ENCODE measurements at regions not wholly inside any gene's neighbourhood (a gene's known extent, or its start where the extent isn't known, plus 50 kb on each side); places are given as distances from the start of the nearest gene placed in this dataset.

GRCh38 chr2:65813631-65814173 is 381.3 kb upstream of the SPRED2 start:
- no peak overlapping the region for H3K9ac ChIP-seq (ENCODE audit: low read length)
- no peak overlapping the region for H3K4me3 ChIP-seq (ENCODE audit: low read length)
- no peaks in the 10 kb centered on the region for H3K4me1 ChIP-seq (ENCODE audit: low read length)
- TF ChIP-seq EZH2phosphoT487 (IDR thresholded peaks at IDR 0.05; ENCODE audit: low read length) = no peak
- no peak for TF ChIP-seq EZH2 (optimal IDR thresholded peaks at IDR 0.05; ENCODE audit: low read depth, low read length)
- no peak for TF ChIP-seq CTCF (IDR thresholded peaks at IDR 0.05; ENCODE audit: low read length)
- H3F3A ChIP-seq (ENCODE audit: insufficient read depth, low read length) = no peaks in the 10 kb centered on the region
- H2AFZ ChIP-seq (ENCODE audit: low read length) = no peak overlapping the region
- no peaks in the 10 kb centered on the region for H3K79me2 ChIP-seq (ENCODE audit: low read length)
- no peaks in the 10 kb centered on the region for H4K20me1 ChIP-seq (ENCODE audit: insufficient read depth, low read length)
- no peak overlapping the region for H3K27ac ChIP-seq (ENCODE audit: low read length)
- H3K27me3 ChIP-seq (replicated peaks; ENCODE audit: insufficient read depth, low read length) = no peaks in the 10 kb centered on the region
- H3K36me3 ChIP-seq (replicated peaks; ENCODE audit: insufficient read depth, low read length) = no peaks in the 10 kb centered on the region
- H3K9me2 ChIP-seq (replicated peaks; ENCODE audit: insufficient read depth, low read length) = no peaks in the 10 kb centered on the region
- DNase-seq = no peak
- no peaks in the 10 kb centered on the region for H3K9me3 ChIP-seq (replicated peaks; ENCODE audit: insufficient read depth, low read length)
- no peak overlapping the region for H3K4me2 ChIP-seq (ENCODE audit: low read depth, low read length)

- TF ChIP-seq EZH2phosphoT487 (IDR thresholded peaks at IDR 0.05; ENCODE audit: low read length) = no peak
- no peak for TF ChIP-seq CTCF (IDR thresholded peaks at IDR 0.05; ENCODE audit: low read length)
- TF ChIP-seq EZH2 (optimal IDR thresholded peaks at IDR 0.05; ENCODE audit: low read depth, low read length) = no peak
- Histone ChIP-seq H3K4me1 (ENCODE audit: low read length) (no peaks in the 10 kb centered on the region), H3K27me3 (replicated peaks; ENCODE audit: insufficient read depth, low read length) (no peaks in the 10 kb centered on the region)
Observed at GRCh38 chr2:65812887-65813286, 380.5 kb upstream of the SPRED2 start.

GRCh38 chr2:65807942-65808341 is 375.5 kb upstream of the SPRED2 start:
- no peak overlapping the region for H3K9ac ChIP-seq (ENCODE audit: low read length)
- TF ChIP-seq CTCF (IDR thresholded peaks at IDR 0.05; ENCODE audit: low read length) = no peak
- TF ChIP-seq EZH2 (optimal IDR thresholded peaks at IDR 0.05; ENCODE audit: low read depth, low read length) = no peak
- TF ChIP-seq EZH2phosphoT487 (IDR thresholded peaks at IDR 0.05; ENCODE audit: low read length) = no peak
- H3K9me2 ChIP-seq (replicated peaks; ENCODE audit: insufficient read depth, low read length) = no peaks in the 10 kb centered on the region
- H3K27me3 ChIP-seq (replicated peaks; ENCODE audit: insufficient read depth, low read length) = no peaks in the 10 kb centered on the region
- no peaks in the 10 kb centered on the region for H3K79me2 ChIP-seq (ENCODE audit: low read length)
- H3K36me3 ChIP-seq (replicated peaks; ENCODE audit: insufficient read depth, low read length) = no peaks in the 10 kb centered on the region
- H4K20me1 ChIP-seq (ENCODE audit: insufficient read depth, low read length) = no peaks in the 10 kb centered on the region
- no peak overlapping the region for H3K4me2 ChIP-seq (ENCODE audit: low read depth, low read length)
- no peaks in the 10 kb centered on the region for H3F3A ChIP-seq (ENCODE audit: insufficient read depth, low read length)
- H3K4me1 ChIP-seq (ENCODE audit: low read length) = no peaks in the 10 kb centered on the region
- no peak overlapping the region for H3K4me3 ChIP-seq (ENCODE audit: low read length)
- no peak for DNase-seq
- no peaks in the 10 kb centered on the region for H3K9me3 ChIP-seq (replicated peaks; ENCODE audit: insufficient read depth, low read length)
- no peak overlapping the region for H3K27ac ChIP-seq (ENCODE audit: low read length)
- H2AFZ ChIP-seq (ENCODE audit: low read length) = no peak overlapping the region

More at GRCh38 chr2:65812887-65813286, 380.5 kb upstream of the SPRED2 start:
- H3F3A ChIP-seq (ENCODE audit: insufficient read depth, low read length) = no peaks in the 10 kb centered on the region
- no peaks in the 10 kb centered on the region for H3K36me3 ChIP-seq (replicated peaks; ENCODE audit: insufficient read depth, low read length)
- no peak overlapping the region for H3K4me3 ChIP-seq (ENCODE audit: low read length)
- no peak overlapping the region for H2AFZ ChIP-seq (ENCODE audit: low read length)
- no peaks in the 10 kb centered on the region for H3K79me2 ChIP-seq (ENCODE audit: low read length)
- no peak overlapping the region for H3K27ac ChIP-seq (ENCODE audit: low read length)
- no peak overlapping the region for H3K4me2 ChIP-seq (ENCODE audit: low read depth, low read length)
- no peaks in the 10 kb centered on the region for H4K20me1 ChIP-seq (ENCODE audit: insufficient read depth, low read length)
- no peaks in the 10 kb centered on the region for H3K9me2 ChIP-seq (replicated peaks; ENCODE audit: insufficient read depth, low read length)
- H3K9me3 ChIP-seq (replicated peaks; ENCODE audit: insufficient read depth, low read length) = no peaks in the 10 kb centered on the region
- no peak overlapping the region for H3K9ac ChIP-seq (ENCODE audit: low read length)
- no peak for DNase-seq
